H1 (cell line): ENCODE measurements at regions not wholly inside any gene's neighbourhood (a gene's known extent, or its start where the extent isn't known, plus 50 kb on each side); places are given as distances from the start of the nearest gene placed in this dataset.

Experiments used
- SUZ12 ChIP-seq: fragments of 200-600 bp; sonication (generic); IDR thresholded peaks from 2 replicates; pipeline ENCODE4 v1.6.1; 2012; ENCODE audit warnings: mild to moderate bottlenecking, inconsistent platforms, low read length, moderate library complexity, mixed read lengths
- TF ChIP-seq, protein P1 (sequence below): IDR thresholded peaks from 2 replicates; pipeline ENCODE4 v1.6.1; 2012; ENCODE audit warnings: inconsistent platforms

DNA sequence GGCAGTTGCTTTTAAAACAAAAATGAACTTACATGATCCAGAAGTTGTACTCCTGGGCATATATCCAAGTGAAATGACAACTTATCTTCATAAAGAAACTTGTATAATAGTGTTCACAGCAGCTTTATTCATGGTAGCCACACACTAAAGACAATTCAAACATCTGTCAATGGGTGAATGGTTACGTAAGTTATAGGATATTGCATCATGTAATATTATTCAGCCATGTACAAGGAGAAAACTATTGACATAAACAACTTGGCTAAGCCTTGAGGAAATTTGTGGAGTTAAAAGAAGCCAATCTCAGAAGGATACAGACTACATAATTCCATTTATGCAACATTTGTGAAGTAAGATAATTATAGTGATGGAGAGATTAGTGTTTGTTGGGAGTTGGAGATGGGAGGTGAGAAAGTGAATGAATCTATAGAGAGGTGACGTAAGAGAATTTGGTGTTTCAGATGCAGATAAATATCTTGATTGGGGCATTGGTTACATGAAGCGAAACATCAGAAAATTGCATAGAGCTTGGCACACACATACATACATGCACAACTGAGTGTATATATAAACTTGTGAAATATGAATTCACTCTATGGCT is 49.9 kb upstream of the GRIK1 start (continued):
- no peak for TF ChIP-seq SUZ12
- TF ChIP-seq, protein P1, sequence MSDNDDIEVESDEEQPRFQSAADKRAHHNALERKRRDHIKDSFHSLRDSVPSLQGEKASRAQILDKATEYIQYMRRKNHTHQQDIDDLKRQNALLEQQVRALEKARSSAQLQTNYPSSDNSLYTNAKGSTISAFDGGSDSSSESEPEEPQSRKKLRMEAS = no peak
- TF ChIP-seq, all 59 proteins: peak for 0
